A172 (cell line): ENCODE measurements at regions not wholly inside any gene's neighbourhood (a gene's known extent, or its start where the extent isn't known, plus 50 kb on each side); places are given as distances from the start of the nearest gene placed in this dataset.
A peak's percentile ranks its signal among the peaks of the same experiment; 100 is the strongest.

Experiments
- DNase-seq: peaks from one replicate; pipeline ENCODE4 v3.0.0-alpha.2; 2015; ENCODE audit warnings: low spot score

GRCh38 chr12:100741084-100741711 lies 53.4 kb upstream of the ANO4 start:
- DNase-seq: peak; percentile 20

GRCh38 chr12:100743060-100743459 lies 51.5 kb upstream of the ANO4 start:
- no peak for DNase-seq
